HepG2 (cell line): ENCODE measurements at regions not wholly inside any gene's neighbourhood (a gene's known extent, or its start where the extent isn't known, plus 50 kb on each side); places are given as distances from the start of the nearest gene placed in this dataset.

Experiments used
- EZH2 ChIP-seq: conservative IDR thresholded peaks from 2 replicates; pipeline ENCODE4 v1.6.1; 2012; ENCODE audit warnings: mild to moderate bottlenecking, low read depth, low read length, moderate library complexity
- IRF1 ChIP-seq: sonication (generic); formaldehyde crosslinking; IDR thresholded peaks from 2 replicates; pipeline ENCODE4 v1.4.0; 2020; ENCODE audit warnings: low read depth, mild to moderate bottlenecking, missing genetic modification reagents
- TF ChIP-seq, protein P1 (sequence below): sonication (generic); formaldehyde crosslinking; IDR thresholded peaks from 2 replicates; pipeline ENCODE4; 2020; ENCODE audit warnings: missing genetic modification reagents, mild to moderate bottlenecking, borderline replicate concordance

DNA sequence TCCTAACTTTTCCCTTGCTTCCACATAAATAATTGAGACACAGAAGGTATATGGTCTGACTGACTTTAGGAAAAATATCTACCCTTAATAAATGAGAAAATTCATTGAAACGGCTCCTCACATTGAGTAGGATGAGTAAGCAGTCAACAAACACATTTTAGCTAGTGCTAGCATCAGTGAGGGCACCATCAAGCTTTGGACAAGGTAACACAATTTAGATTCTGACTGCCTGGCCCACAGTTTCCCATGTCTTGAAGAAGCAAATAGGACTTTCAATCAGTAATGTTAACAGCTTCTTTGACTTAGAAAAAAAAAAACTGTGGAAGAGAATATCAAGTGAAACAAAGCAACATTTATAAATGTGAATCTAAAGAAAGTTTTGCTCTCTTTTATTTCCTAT, 70.1 kb upstream of the MBNL1 start:
- TF ChIP-seq EZH2 (no peak), IRF1 (CRISPR knock-in tag) (no peak)
- TF ChIP-seq, protein P1, sequence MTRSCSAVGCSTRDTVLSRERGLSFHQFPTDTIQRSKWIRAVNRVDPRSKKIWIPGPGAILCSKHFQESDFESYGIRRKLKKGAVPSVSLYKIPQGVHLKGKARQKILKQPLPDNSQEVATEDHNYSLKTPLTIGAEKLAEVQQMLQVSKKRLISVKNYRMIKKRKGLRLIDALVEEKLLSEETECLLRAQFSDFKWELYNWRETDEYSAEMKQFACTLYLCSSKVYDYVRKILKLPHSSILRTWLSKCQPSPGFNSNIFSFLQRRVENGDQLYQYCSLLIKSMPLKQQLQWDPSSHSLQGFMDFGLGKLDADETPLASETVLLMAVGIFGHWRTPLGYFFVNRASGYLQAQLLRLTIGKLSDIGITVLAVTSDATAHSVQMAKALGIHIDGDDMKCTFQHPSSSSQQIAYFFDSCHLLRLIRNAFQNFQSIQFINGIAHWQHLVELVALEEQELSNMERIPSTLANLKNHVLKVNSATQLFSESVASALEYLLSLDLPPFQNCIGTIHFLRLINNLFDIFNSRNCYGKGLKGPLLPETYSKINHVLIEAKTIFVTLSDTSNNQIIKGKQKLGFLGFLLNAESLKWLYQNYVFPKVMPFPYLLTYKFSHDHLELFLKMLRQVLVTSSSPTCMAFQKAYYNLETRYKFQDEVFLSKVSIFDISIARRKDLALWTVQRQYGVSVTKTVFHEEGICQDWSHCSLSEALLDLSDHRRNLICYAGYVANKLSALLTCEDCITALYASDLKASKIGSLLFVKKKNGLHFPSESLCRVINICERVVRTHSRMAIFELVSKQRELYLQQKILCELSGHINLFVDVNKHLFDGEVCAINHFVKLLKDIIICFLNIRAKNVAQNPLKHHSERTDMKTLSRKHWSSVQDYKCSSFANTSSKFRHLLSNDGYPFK: no peak
